MM.1S (cell line): ENCODE measurements at regions not wholly inside any gene's neighbourhood (a gene's known extent, or its start where the extent isn't known, plus 50 kb on each side); places are given as distances from the start of the nearest gene placed in this dataset.

Source experiments
- EZH2phosphoT487 ChIP-seq: fragments of 300-600 bp; sonication (generic); IDR thresholded peaks from 2 replicates; pipeline ENCODE4 v1.6.1; 2018; ENCODE audit warnings: antibody characterized with exemption, low read length
- TF ChIP-seq, protein P1 (sequence below): fragments of 300-600 bp; sonication (generic); IDR thresholded peaks from 2 replicates; pipeline ENCODE4 v1.5.1; 2016; ENCODE audit warnings: antibody characterized with exemption, low read length, mixed read lengths

- TF ChIP-seq, protein P1, sequence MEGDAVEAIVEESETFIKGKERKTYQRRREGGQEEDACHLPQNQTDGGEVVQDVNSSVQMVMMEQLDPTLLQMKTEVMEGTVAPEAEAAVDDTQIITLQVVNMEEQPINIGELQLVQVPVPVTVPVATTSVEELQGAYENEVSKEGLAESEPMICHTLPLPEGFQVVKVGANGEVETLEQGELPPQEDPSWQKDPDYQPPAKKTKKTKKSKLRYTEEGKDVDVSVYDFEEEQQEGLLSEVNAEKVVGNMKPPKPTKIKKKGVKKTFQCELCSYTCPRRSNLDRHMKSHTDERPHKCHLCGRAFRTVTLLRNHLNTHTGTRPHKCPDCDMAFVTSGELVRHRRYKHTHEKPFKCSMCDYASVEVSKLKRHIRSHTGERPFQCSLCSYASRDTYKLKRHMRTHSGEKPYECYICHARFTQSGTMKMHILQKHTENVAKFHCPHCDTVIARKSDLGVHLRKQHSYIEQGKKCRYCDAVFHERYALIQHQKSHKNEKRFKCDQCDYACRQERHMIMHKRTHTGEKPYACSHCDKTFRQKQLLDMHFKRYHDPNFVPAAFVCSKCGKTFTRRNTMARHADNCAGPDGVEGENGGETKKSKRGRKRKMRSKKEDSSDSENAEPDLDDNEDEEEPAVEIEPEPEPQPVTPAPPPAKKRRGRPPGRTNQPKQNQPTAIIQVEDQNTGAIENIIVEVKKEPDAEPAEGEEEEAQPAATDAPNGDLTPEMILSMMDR = no peak
- no peak for TF ChIP-seq EZH2phosphoT487
These were observed 496.8 kb downstream of the GPAM start for GRCh38 chr10:111686796-111687195.
